ENCODE measurements at regions not wholly inside any gene's neighbourhood (a gene's known extent, or its start where the extent isn't known, plus 50 kb on each side); places are given as distances from the start of the nearest gene placed in this dataset.

- no peak for DNase-seq (ENCODE audit: low spot score)
These were observed 496.4 kb downstream of the LMO7 start for GRCh38 chr13:76132532-76132931.

More at GRCh38 chr13:76132532-76132931, 496.4 kb downstream of the LMO7 start:
- Histone ChIP-seq H3K27me3 (ENCODE audit: control insufficient read depth in 4 of 4, insufficient read depth in 4 of 4, low read length in 3 of 4) (no peaks in the 10 kb centered on the region), H3K27ac (ENCODE audit: low read depth in 1 of 2, low read length in 2 of 2) (no peak overlapping the region), H3K36me3 (ENCODE audit: control insufficient read depth in 4 of 4, insufficient read depth in 3 of 4, low read depth in 1 of 4, low read length in 3 of 4) (no peaks in the 10 kb centered on the region), H3K9me3 (ENCODE audit: control insufficient read depth in 4 of 4, low read length in 3 of 4) (peaks cover 0 to 4% (median 0%) of the 10 kb centered on the region in 4 donors), H3K4me1 (ENCODE audit: control insufficient read depth in 4 of 4, insufficient read depth in 4 of 4, low read length in 3 of 4) (no peaks in the 10 kb centered on the region), H3K9ac (ENCODE audit: low read depth in 1 of 2, low read length in 2 of 2) (no peak overlapping the region), H3K4me3 (ENCODE audit: low read depth in 1 of 3, low read length in 3 of 3) (no peak overlapping the region)
- no peak for TF ChIP-seq JUND (IDR thresholded peaks at IDR 0.05)
- no peak for TF ChIP-seq RXRA (IDR thresholded peaks at IDR 0.05)
- TF ChIP-seq GABPA (IDR thresholded peaks at IDR 0.05 in 1 of 2, conservative IDR thresholded peaks at IDR 0.05 in 1 of 2): no peak
- no peak for TF ChIP-seq HNF4G (IDR thresholded peaks at IDR 0.05)
- no peak for TF ChIP-seq HNF4A (conservative IDR thresholded peaks at IDR 0.05)
- no peak for TF ChIP-seq TAF1 (conservative IDR thresholded peaks at IDR 0.05)
- no peak for TF ChIP-seq EGR1 (IDR thresholded peaks at IDR 0.05; ENCODE audit: low read depth in 2 of 2)
- no peak for TF ChIP-seq YY1 (IDR thresholded peaks at IDR 0.05)
- TF ChIP-seq, protein P1, sequence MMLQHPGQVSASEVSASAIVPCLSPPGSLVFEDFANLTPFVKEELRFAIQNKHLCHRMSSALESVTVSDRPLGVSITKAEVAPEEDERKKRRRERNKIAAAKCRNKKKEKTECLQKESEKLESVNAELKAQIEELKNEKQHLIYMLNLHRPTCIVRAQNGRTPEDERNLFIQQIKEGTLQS (IDR thresholded peaks at IDR 0.05): no peak
- TF ChIP-seq, protein P2, sequence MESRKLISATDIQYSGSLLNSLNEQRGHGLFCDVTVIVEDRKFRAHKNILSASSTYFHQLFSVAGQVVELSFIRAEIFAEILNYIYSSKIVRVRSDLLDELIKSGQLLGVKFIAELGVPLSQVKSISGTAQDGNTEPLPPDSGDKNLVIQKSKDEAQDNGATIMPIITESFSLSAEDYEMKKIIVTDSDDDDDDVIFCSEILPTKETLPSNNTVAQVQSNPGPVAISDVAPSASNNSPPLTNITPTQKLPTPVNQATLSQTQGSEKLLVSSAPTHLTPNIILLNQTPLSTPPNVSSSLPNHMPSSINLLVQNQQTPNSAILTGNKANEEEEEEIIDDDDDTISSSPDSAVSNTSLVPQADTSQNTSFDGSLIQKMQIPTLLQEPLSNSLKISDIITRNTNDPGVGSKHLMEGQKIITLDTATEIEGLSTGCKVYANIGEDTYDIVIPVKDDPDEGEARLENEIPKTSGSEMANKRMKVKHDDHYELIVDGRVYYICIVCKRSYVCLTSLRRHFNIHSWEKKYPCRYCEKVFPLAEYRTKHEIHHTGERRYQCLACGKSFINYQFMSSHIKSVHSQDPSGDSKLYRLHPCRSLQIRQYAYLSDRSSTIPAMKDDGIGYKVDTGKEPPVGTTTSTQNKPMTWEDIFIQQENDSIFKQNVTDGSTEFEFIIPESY (IDR thresholded peaks at IDR 0.05): no peak
- TF ChIP-seq FOXA1 (IDR thresholded peaks at IDR 0.05): no peak
- TF ChIP-seq CTCF (IDR thresholded peaks at IDR 0.05; ENCODE audit: low read depth, low read length, missing input control): no peak
- no peak for TF ChIP-seq SP1 (IDR thresholded peaks at IDR 0.05)
- TF ChIP-seq MAX (IDR thresholded peaks at IDR 0.05): no peak
- TF ChIP-seq FOXA2 (IDR thresholded peaks at IDR 0.05): no peak
- no peak for TF ChIP-seq REST (IDR thresholded peaks at IDR 0.05)
- TF ChIP-seq NR2F2 (IDR thresholded peaks at IDR 0.05): no peak
- TF ChIP-seq RAD21 (IDR thresholded peaks at IDR 0.05): no peak
- 43% methylated on average over 1 of the region's 1 CpG for WGBS

Measured in liver (tissue), 8 donors.